IMR-90 (cell line): ENCODE measurements at regions not wholly inside any gene's neighbourhood (a gene's known extent, or its start where the extent isn't known, plus 50 kb on each side); places are given as distances from the start of the nearest gene placed in this dataset.

ENCODE experiments used
- ATAC-seq: fragments of 200-7000 bp; cut with Tn5 transposase; 2 replicates; pipeline ENCODE4 v1.9.1; 2020; ENCODE audit warnings: low read depth, mild to moderate bottlenecking, moderate library complexity
- BruUV-seq: library from RNA; stranded (reverse); fragments of 400-500 nt; replicated peaks from 2 replicates; lab custom pipeline; 2021; lab: Mats Ljungman, UMichigan
- CTCF ChIA-PET: fragments of 300-600 bp; formaldehyde crosslinking; extraction: SDS; loops from one replicate; lab custom pipeline; 2021; ENCODE audit warnings: antibody characterized with exemption; lab: Yijun Ruan, JAX
- POLR2A ChIA-PET: fragments of 300-600 bp; sonication (Branson Sonifier 250); formaldehyde crosslinking; loops from one replicate; lab custom pipeline; 2022; ENCODE audit warnings: antibody characterized with exemption; ENCODE audit not compliant: unreplicated experiment; lab: Charles Lee
- DNase-seq: peaks from one replicate; pipeline ENCODE4 v3.0.0; 2013
- H2AFZ ChIP-seq: replicated peaks from 2 replicates; pipeline ENCODE3; 2013; ENCODE audit warnings: low read length, mild to moderate bottlenecking; ENCODE audit not compliant: poor library complexity
- H2AK5ac ChIP-seq: 2 replicates; pipeline ENCODE4 v1.6.1; 2013; ENCODE audit warnings: low read depth, low read length, inconsistent platforms
- H2AK9ac ChIP-seq: replicated peaks from 2 replicates; pipeline ENCODE3; 2013; ENCODE audit warnings: mild to moderate bottlenecking, low read depth, low read length, moderate library complexity; ENCODE audit not compliant: poor library complexity
- H2BK120ac ChIP-seq: 2 replicates; pipeline ENCODE4 v1.6.1; 2013; ENCODE audit warnings: low read depth, low read length, inconsistent platforms
- H2BK15ac ChIP-seq: 3 replicates; pipeline ENCODE4 v1.6.1; 2013; ENCODE audit warnings: low read depth, low read length, inconsistent platforms
- H2BK20ac ChIP-seq: 2 replicates; pipeline ENCODE4 v1.6.1; 2013; ENCODE audit warnings: low read depth, mild to moderate bottlenecking, inconsistent platforms, low read length, moderate library complexity
- H2BK5ac ChIP-seq: 2 replicates; pipeline ENCODE4 v1.6.1; 2013; ENCODE audit warnings: mild to moderate bottlenecking, low read depth, low read length, inconsistent platforms; ENCODE audit not compliant: poor library complexity, severe bottlenecking
- H3K14ac ChIP-seq: replicated peaks from 2 replicates; pipeline ENCODE4 v1.6.1; 2013; ENCODE audit warnings: low read depth, low read length, inconsistent platforms
- H3K18ac ChIP-seq: 2 replicates; pipeline ENCODE4 v1.6.1; 2013; ENCODE audit warnings: low read depth, low read length, control low read depth
- H3K23ac ChIP-seq: 2 replicates; pipeline ENCODE4 v1.6.1; 2013; ENCODE audit warnings: low read depth, low read length, inconsistent platforms
- H3K27ac ChIP-seq: 2 replicates; pipeline ENCODE4 v1.5.1; 2013; ENCODE audit warnings: mild to moderate bottlenecking, control low read depth, low read length; ENCODE audit not compliant: insufficient read depth
- H3K27me3 ChIP-seq: 2 replicates; pipeline ENCODE4 v1.6.1; 2013; ENCODE audit warnings: low read length; ENCODE audit not compliant: control insufficient read depth, insufficient read depth
- H3K36me3 ChIP-seq: 2 replicates; pipeline ENCODE4 v1.6.1; 2013; ENCODE audit warnings: low read length, mixed read lengths; ENCODE audit not compliant: control insufficient read depth, insufficient read depth
- H3K4ac ChIP-seq: 2 replicates; pipeline ENCODE4 v1.6.1; 2013; ENCODE audit warnings: low read depth, low read length, inconsistent platforms
- H3K4me1 ChIP-seq: 2 replicates; pipeline ENCODE4 v1.6.1; 2013; ENCODE audit warnings: low read length, mixed read lengths; ENCODE audit not compliant: control insufficient read depth, insufficient read depth
- H3K4me2 ChIP-seq: 2 replicates; pipeline ENCODE4 v1.6.1; 2013; ENCODE audit warnings: low read depth, mild to moderate bottlenecking, control low read depth, low read length, moderate library complexity
- H3K4me3 ChIP-seq: 2 replicates; pipeline ENCODE4 v1.5.1; 2013; ENCODE audit warnings: low read depth, mild to moderate bottlenecking, control low read depth, low read length, moderate library complexity; ENCODE audit not compliant: insufficient read depth
- H3K56ac ChIP-seq: 2 replicates; pipeline ENCODE4 v1.6.1; 2013; ENCODE audit warnings: low read length, inconsistent platforms; ENCODE audit not compliant: insufficient read depth; ENCODE audit errors: extremely low read depth
- H3K79me1 ChIP-seq, 2 experiments: 2 replicates each; pipeline ENCODE4 v1.6.1; 2013; ENCODE audit warnings: low read length in 2 of 2, inconsistent platforms in 1 of 2, low read depth in 1 of 2
- H3K9ac ChIP-seq: 2 replicates; pipeline ENCODE4 v1.6.1; 2013; ENCODE audit warnings: low read depth, low read length, control low read depth
- H3K9me1 ChIP-seq: 2 replicates; pipeline ENCODE4 v1.6.1; 2013; ENCODE audit warnings: low read length, inconsistent platforms; ENCODE audit not compliant: insufficient read depth
- H3K9me3 ChIP-seq: 2 replicates; pipeline ENCODE4 v1.6.1; 2013; ENCODE audit warnings: low read length; ENCODE audit not compliant: control insufficient read depth, insufficient read depth
- H4K20me1 ChIP-seq: 2 replicates; pipeline ENCODE4 v1.6.1; 2013; ENCODE audit warnings: low read length, inconsistent platforms; ENCODE audit not compliant: insufficient read depth
- H4K5ac ChIP-seq: 2 replicates; pipeline ENCODE4 v1.6.1; 2013; ENCODE audit warnings: mild to moderate bottlenecking, low read depth, low read length, control low read depth
- H4K8ac ChIP-seq, 2 experiments: 2 replicates each; pipeline ENCODE4 v1.6.1; 2013; ENCODE audit warnings: low read depth in 2 of 2, low read length in 2 of 2, control low read depth in 1 of 2, inconsistent platforms in 1 of 2
- H4K91ac ChIP-seq: 2 replicates; pipeline ENCODE4 v1.6.1; 2013; ENCODE audit warnings: low read depth, low read length, inconsistent platforms; ENCODE audit not compliant: insufficient read depth
- BHLHE40 ChIP-seq: fragments of 150-350 bp; IDR thresholded peaks from 2 replicates; pipeline ENCODE4 v1.6.1; 2016; ENCODE audit warnings: mild to moderate bottlenecking, low read depth, low read length
- CEBPB ChIP-seq: IDR thresholded peaks from 2 replicates; pipeline ENCODE4 v1.6.1; 2012; ENCODE audit warnings: low read depth, low read length, improper control_type of control experiment
- CTCF ChIP-seq: conservative IDR thresholded peaks from 2 replicates; pipeline ENCODE4 v1.5.1; 2012; ENCODE audit warnings: mild to moderate bottlenecking, low read depth, low read length, improper control_type of control experiment
- ELK1 ChIP-seq: fragments of 150-350 bp; IDR thresholded peaks from 2 replicates; pipeline ENCODE4 v1.6.1; 2016; ENCODE audit warnings: low read depth, mild to moderate bottlenecking, low read length, moderate library complexity, borderline replicate concordance
- FOS ChIP-seq: fragments of 150-350 bp; IDR thresholded peaks from 2 replicates; pipeline ENCODE4 v1.6.1; 2016; ENCODE audit warnings: low read depth, low read length
- MAZ ChIP-seq: IDR thresholded peaks from 2 replicates; pipeline ENCODE4 v1.6.1; 2012; ENCODE audit warnings: low read depth, mild to moderate bottlenecking, low read length, improper control_type of control experiment, moderate library complexity, borderline replicate concordance
- NFE2L2 ChIP-seq: fragments of 150-350 bp; IDR thresholded peaks from 2 replicates; pipeline ENCODE4 v1.6.1; 2016; ENCODE audit warnings: low read depth, mild to moderate bottlenecking, low read length
- POLR2A ChIP-seq: IDR thresholded peaks from 2 replicates; pipeline ENCODE4 v1.6.1; 2012; ENCODE audit warnings: mild to moderate bottlenecking, low read depth, low read length
- RAD21 ChIP-seq: IDR thresholded peaks from 2 replicates; pipeline ENCODE4 v1.6.1; 2012; ENCODE audit warnings: low read length, improper control_type of control experiment
- RCOR1 ChIP-seq: IDR thresholded peaks from 2 replicates; pipeline ENCODE4 v1.6.1; 2012; ENCODE audit warnings: mild to moderate bottlenecking, low read length, improper control_type of control experiment; ENCODE audit not compliant: insufficient replicate concordance
- RFX5 ChIP-seq: IDR thresholded peaks from 2 replicates; pipeline ENCODE4 v1.8.0; 2012; ENCODE audit warnings: low read depth, mild to moderate bottlenecking, low read length, moderate library complexity
- SMC3 ChIP-seq: fragments of 150-350 bp; IDR thresholded peaks from 2 replicates; pipeline ENCODE4 v1.6.1; 2016; ENCODE audit warnings: low read depth, mild to moderate bottlenecking, antibody characterized with exemption, low read length, moderate library complexity
- USF2 ChIP-seq: fragments of 150-350 bp; IDR thresholded peaks from 2 replicates; pipeline ENCODE4 v1.6.1; 2017; ENCODE audit warnings: mild to moderate bottlenecking, antibody characterized with exemption, low read length, low read depth
- WGBS, 2 experiments: methylation state at CpG; one replicate each; pipeline versions ENCODE4 v1.1.5 to v1.1.7; 2013; ENCODE audit warnings: missing lambda C conversion rate in 2 of 2; ENCODE audit not compliant: insufficient read length in 1 of 2; ENCODE audit errors: extremely low coverage in 2 of 2; 5-methylcytosine and 5-hydroxymethylcytosine counted together
- dilution Hi-C: fragments of 300-500 bp; cut with HindIII; formaldehyde crosslinking; loops from one replicate; pipeline ENCODE4 v1.14.3; 2018; ENCODE audit warnings: low sequenced_read_pairs; ENCODE audit not compliant: unreplicated experiment
- in situ Hi-C: fragments of 300-500 bp; cut with MboI; formaldehyde crosslinking; loops from 3 replicates; pipeline ENCODE4 v1.14.3; 2019; ENCODE audit warnings: low sequenced_read_pairs, inconsistent platforms, mixed read lengths
- intact Hi-C: fragments of 100-400 bp; cut with micrococcal nuclease; formaldehyde crosslinking; loops from 2 replicates; pipeline ENCODE4 v1.10.0; 2022

- Histone ChIP-seq H4K8ac (no peak overlapping the region), H2BK120ac (no peak overlapping the region), H2AK5ac (no peak overlapping the region), H3K36me3 (no peaks in the 10 kb centered on the region), H2BK5ac (no peak overlapping the region), H3K4me1 (no peaks in the 10 kb centered on the region), H3K9ac (no peak overlapping the region), H3K4me2 (no peak overlapping the region), H3K4me3 (no peak overlapping the region), H3K23ac (no peak overlapping the region), H4K5ac (no peak overlapping the region), H3K79me1 (no peaks in the 10 kb centered on the region), H2BK20ac (no peak overlapping the region), H3K56ac (no peak overlapping the region), H3K27me3 (no peaks in the 10 kb centered on the region), H3K9me3 (peaks cover 32% of the 10 kb centered on the region), H3K14ac (no peak overlapping the region), H4K20me1 (no peaks in the 10 kb centered on the region), H2AK9ac (no peak overlapping the region), H3K18ac (no peak overlapping the region), H2AFZ (no peak overlapping the region), H4K91ac (no peak overlapping the region), H3K4ac (no peak overlapping the region), H2BK15ac (no peak overlapping the region), H3K27ac (no peak overlapping the region), H3K9me1 (no peaks in the 10 kb centered on the region)
- BruUV-seq: no TSS peak
- intact Hi-C loops: no loop called here
- 50% methylated on average over 10 of the region's 31 CpGs; no CpG with 5 or more reads in 1 of the 2 experiments for WGBS, 2 experiments
- in situ Hi-C loops: no loop called here
- POLR2A ChIA-PET: no interaction called here
- DNase-seq (peak; percentile 6), ATAC-seq (no peak)
- TF ChIP-seq NFE2L2 (no peak), RAD21 (no peak), MAZ (no peak), CTCF (no peak), RCOR1 (no peak), SMC3 (no peak), BHLHE40 (no peak), POLR2A (no peak), RFX5 (no peak), USF2 (no peak), FOS (no peak), ELK1 (no peak), CEBPB (no peak)
- dilution Hi-C loops: no loop called here
- CTCF ChIA-PET: no interaction called here
These were observed 268.1 kb downstream of the NDUFA10 start for GRCh38 chr2:239756790-239757760.
